B cell (primary cell): ENCODE measurements at regions not wholly inside any gene's neighbourhood (a gene's known extent, or its start where the extent isn't known, plus 50 kb on each side); places are given as distances from the start of the nearest gene placed in this dataset.

Experiments
- CTCF ChIP-seq: fragments of 200-600 bp; IDR thresholded peaks from one replicate; pipeline ENCODE4 v1.8.0; 2022; ENCODE audit warnings: antibody characterized with exemption, mild to moderate bottlenecking
- EZH2 ChIP-seq: IDR thresholded peaks from 2 replicates; pipeline ENCODE4 v1.6.1; 2012; ENCODE audit warnings: borderline replicate concordance, low read depth, mild to moderate bottlenecking, moderate library complexity, low read length; ENCODE audit not compliant: insufficient read depth, poor library complexity, severe bottlenecking

DNA sequence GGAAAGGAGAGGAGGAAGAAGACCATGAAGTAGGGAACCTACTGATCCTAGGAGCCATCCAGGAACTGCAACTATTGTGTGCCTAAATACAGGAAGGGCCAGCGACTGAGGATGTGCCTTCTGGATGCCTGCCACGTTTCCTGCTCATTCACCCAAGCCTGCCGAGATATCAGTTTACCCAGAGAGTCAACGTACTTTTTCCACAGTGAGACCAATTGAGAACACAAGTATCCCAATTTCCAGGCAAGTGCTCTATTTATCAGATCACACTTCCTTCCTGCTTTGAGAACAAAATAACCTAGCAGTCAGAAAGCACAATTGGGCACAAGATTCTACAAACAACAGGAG is 122.4 kb downstream of the AKAP11 start:
- no peak for TF ChIP-seq CTCF
- TF ChIP-seq EZH2 = no peak
